Activated B cell treated with CpG ODN at 0.5 μM for 24 hours (primary cell): ENCODE measurements at regions not wholly inside any gene's neighbourhood (a gene's known extent, or its start where the extent isn't known, plus 50 kb on each side); places are given as distances from the start of the nearest gene placed in this dataset.
"Not testable (repeated sequence)": the region's sequence is repeated elsewhere in the genome, so short reads cannot be mapped to it uniquely, and the experiment has no call there.

Experiments
- ATAC-seq: fragments of 200-7000 bp; cut with Tn5 transposase; one replicate; pipeline ENCODE4 v1.10.0; 2021; ENCODE audit warnings: low read depth, mild to moderate bottlenecking, moderate library complexity
- CTCF ChIA-PET: fragments of 350-600 bp; sonication (Branson Sonifier 250); formaldehyde crosslinking; loops from one replicate; lab custom pipeline; 2021; ENCODE audit warnings: antibody characterized with exemption; lab: Charles Lee
- POLR2A ChIA-PET: fragments of 350-600 bp; sonication (Branson Sonifier 250); formaldehyde crosslinking; loops from one replicate; lab custom pipeline; 2021; ENCODE audit warnings: antibody characterized with exemption; lab: Charles Lee
- DNase-seq: peaks from one replicate; pipeline ENCODE4 v3.0.0; 2022
- H3K27ac Mint-ChIP-seq: one replicate; pipeline ENCODE4 v1.8.0; 2020; ENCODE audit warnings: mixed read lengths
- H3K27me3 Mint-ChIP-seq: one replicate; pipeline ENCODE4 v1.8.0; 2021; ENCODE audit warnings: mixed read lengths
- H3K36me3 Mint-ChIP-seq: one replicate; pipeline ENCODE4 v1.8.0; 2021; ENCODE audit warnings: low read depth, mixed read lengths
- H3K4me1 Mint-ChIP-seq: one replicate; pipeline ENCODE4 v1.8.0; 2021; ENCODE audit warnings: mixed read lengths
- H3K4me3 Mint-ChIP-seq: one replicate; pipeline ENCODE4 v1.8.0; 2020; ENCODE audit warnings: mild to moderate bottlenecking, mixed read lengths
- H3K9me3 Mint-ChIP-seq: one replicate; pipeline ENCODE4 v1.8.0; 2020; ENCODE audit warnings: mixed read lengths
- intact Hi-C: fragments of 100-400 bp; cut with micrococcal nuclease; formaldehyde crosslinking; loops from one replicate; pipeline ENCODE4 v1.15.1; 2024
- TF ChIP-seq, protein P1 (sequence below): fragments of 200-600 bp; IDR thresholded peaks from one replicate; pipeline ENCODE4 v1.8.0; 2022; ENCODE audit warnings: antibody characterized with exemption, mild to moderate bottlenecking

GRCh38 chr21:19463966-19464365, 1060.4 kb upstream of the TMPRSS15 start:
- Mint-ChIP-seq H3K27me3 (no peaks in the 10 kb centered on the region), H3K36me3 (no peaks in the 10 kb centered on the region), H3K4me3 (no peak overlapping the region), H3K9me3 (no peaks in the 10 kb centered on the region), H3K4me1 (no peaks in the 10 kb centered on the region), H3K27ac (no peak overlapping the region)
- TF ChIP-seq, protein P1, sequence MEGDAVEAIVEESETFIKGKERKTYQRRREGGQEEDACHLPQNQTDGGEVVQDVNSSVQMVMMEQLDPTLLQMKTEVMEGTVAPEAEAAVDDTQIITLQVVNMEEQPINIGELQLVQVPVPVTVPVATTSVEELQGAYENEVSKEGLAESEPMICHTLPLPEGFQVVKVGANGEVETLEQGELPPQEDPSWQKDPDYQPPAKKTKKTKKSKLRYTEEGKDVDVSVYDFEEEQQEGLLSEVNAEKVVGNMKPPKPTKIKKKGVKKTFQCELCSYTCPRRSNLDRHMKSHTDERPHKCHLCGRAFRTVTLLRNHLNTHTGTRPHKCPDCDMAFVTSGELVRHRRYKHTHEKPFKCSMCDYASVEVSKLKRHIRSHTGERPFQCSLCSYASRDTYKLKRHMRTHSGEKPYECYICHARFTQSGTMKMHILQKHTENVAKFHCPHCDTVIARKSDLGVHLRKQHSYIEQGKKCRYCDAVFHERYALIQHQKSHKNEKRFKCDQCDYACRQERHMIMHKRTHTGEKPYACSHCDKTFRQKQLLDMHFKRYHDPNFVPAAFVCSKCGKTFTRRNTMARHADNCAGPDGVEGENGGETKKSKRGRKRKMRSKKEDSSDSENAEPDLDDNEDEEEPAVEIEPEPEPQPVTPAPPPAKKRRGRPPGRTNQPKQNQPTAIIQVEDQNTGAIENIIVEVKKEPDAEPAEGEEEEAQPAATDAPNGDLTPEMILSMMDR, result no peak
- ATAC-seq, result no peak
- POLR2A ChIA-PET, result no interaction called here
- DNase-seq, result no peak
- intact Hi-C loops, result no loop called here
- CTCF ChIA-PET, result no interaction called here

DNA sequence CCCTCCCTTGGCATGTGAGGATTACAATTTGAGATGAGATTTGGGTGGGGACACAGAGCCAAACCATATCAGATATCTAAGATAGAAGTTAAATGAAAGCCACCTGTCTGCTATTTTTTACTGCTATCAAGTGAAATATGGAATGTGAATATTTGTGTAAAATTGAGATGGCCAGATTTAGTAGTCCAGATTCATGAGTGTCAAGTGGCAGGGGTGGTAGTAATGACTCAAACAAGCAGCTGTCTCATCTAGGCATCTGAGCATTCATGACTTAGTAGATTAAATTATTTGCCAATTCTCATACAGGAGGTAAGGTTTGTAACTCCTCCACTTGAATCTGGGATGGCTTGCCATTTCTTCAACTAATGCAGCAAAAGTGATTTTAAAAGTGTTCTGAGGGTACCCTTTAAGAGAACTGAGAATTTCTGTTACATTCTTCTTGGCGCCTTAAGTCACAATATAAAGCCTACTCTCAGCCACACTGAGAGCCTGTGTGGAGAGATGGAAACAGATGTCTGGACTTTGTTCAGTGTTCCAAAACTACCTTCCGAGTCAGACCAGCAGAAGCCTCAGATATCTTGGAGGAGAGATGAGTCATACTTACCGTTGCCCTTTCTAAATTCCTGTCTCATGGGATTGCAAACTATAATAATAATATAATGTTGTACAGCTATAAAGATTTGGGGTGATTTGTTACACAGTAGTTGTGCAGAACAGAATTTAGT, 1065.6 kb upstream of the TMPRSS15 start:
- DNase-seq, result no peak
- TF ChIP-seq, protein P1, result no peak
- no peaks in the 10 kb centered on the region for H3K27me3 Mint-ChIP-seq
- no peaks in the 10 kb centered on the region for H3K4me1 Mint-ChIP-seq
- intact Hi-C loops, result no loop called here
- H3K9me3 Mint-ChIP-seq, result peaks cover 4% of the 10 kb centered on the region
- H3K4me3 Mint-ChIP-seq, result no peak overlapping the region
- ChIA-PET POLR2A (no interaction called here), CTCF (no interaction called here)
- H3K36me3 Mint-ChIP-seq, result no peaks in the 10 kb centered on the region
- no peak overlapping the region for H3K27ac Mint-ChIP-seq
- ATAC-seq, result no peak

GRCh38 chr21:19475525-19475924, 1071.9 kb upstream of the TMPRSS15 start:
- Mint-ChIP-seq H3K27ac (no peak overlapping the region), H3K27me3 (no peaks in the 10 kb centered on the region), H3K9me3 (peaks cover 8% of the 10 kb centered on the region), H3K36me3 (no peaks in the 10 kb centered on the region), H3K4me1 (no peaks in the 10 kb centered on the region), H3K4me3 (no peak overlapping the region)
- CTCF ChIA-PET, result no interaction called here
- POLR2A ChIA-PET, result no interaction called here
- no peak for ATAC-seq
- TF ChIP-seq, protein P1, result no peak
- intact Hi-C loops, result no loop called here
- no peak for DNase-seq

DNA sequence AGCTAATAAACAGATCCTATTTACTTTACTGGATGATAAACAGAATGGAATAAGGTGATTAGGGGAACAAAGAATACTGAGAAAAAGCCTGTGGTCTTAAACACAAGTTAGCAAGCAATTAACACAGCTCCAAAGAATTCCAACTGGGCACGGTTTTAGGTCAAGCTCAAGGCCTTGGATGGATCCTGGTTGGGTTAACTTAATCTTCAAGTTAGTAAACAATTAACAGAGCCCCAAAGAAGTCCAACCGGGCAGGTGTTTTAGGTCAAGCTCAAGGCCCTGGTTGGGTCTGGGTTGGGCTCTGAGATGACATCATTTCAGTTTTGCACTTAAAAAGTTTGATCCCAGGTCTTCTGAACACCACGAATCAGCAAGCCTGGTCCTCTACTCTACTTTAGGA, 1086.3 kb upstream of the TMPRSS15 start:
- no peak for ATAC-seq

GRCh38 chr21:19490481-19490880, 1086.9 kb upstream of the TMPRSS15 start:
- Mint-ChIP-seq H3K9me3 (peaks cover 6% of the 10 kb centered on the region), H3K27me3 (no peaks in the 10 kb centered on the region), H3K36me3 (no peaks in the 10 kb centered on the region), H3K27ac (no peak overlapping the region), H3K4me1 (no peaks in the 10 kb centered on the region), H3K4me3 (no peak overlapping the region)
- ATAC-seq (no peak), DNase-seq (no peak)
- POLR2A ChIA-PET, result no interaction called here
- CTCF ChIA-PET, result no interaction called here
- intact Hi-C loops, result no loop called here
- TF ChIP-seq, protein P1, result no peak

More for the DNA sequence above, 1086.3 kb upstream of the TMPRSS15 start:
- DNase-seq, result no peak
- Mint-ChIP-seq H3K4me1 (no peaks in the 10 kb centered on the region), H3K4me3 (no peak overlapping the region), H3K9me3 (peaks cover 6% of the 10 kb centered on the region), H3K27ac (no peak overlapping the region), H3K36me3 (no peaks in the 10 kb centered on the region), H3K27me3 (no peaks in the 10 kb centered on the region)
- TF ChIP-seq, protein P1, result no peak
- intact Hi-C loops, result no loop called here
- ChIA-PET CTCF (no interaction called here), POLR2A (no interaction called here)

- H3K4me3 Mint-ChIP-seq, H3K27me3 Mint-ChIP-seq, ATAC-seq, H3K4me1 Mint-ChIP-seq, H3K36me3 Mint-ChIP-seq, H3K27ac Mint-ChIP-seq, intact Hi-C loops, CTCF ChIA-PET, POLR2A ChIA-PET, H3K9me3 Mint-ChIP-seq, DNase-seq: not testable (repeated sequence)
Observed at GRCh38 chr21:19493437-19494241, 1090.1 kb upstream of the TMPRSS15 start.
